H1 (cell line): ENCODE measurements at regions not wholly inside any gene's neighbourhood (a gene's known extent, or its start where the extent isn't known, plus 50 kb on each side); places are given as distances from the start of the nearest gene placed in this dataset.

ENCODE experiments used
- CEBPB ChIP-seq: IDR thresholded peaks from 2 replicates; pipeline ENCODE4 v1.6.1; 2012; ENCODE audit warnings: low read depth, low read length
- EP300 ChIP-seq, 2 experiments: IDR thresholded peaks; 1 replicate in 1 of 2; 2 replicates in 1 of 2; pipeline ENCODE4 v1.6.1; 2011 to 2012; ENCODE audit warnings: low read depth in 2 of 2, low read length in 2 of 2, mild to moderate bottlenecking in 2 of 2, borderline replicate concordance in 1 of 2, inconsistent platforms in 1 of 2, moderate library complexity in 1 of 2
- KDM4A ChIP-seq: IDR thresholded peaks from one replicate; pipeline ENCODE4 v1.7.1; 2012; ENCODE audit warnings: low read depth, mild to moderate bottlenecking, moderate library complexity, low read length, inconsistent platforms; ENCODE audit not compliant: severe bottlenecking
- MAX ChIP-seq: IDR thresholded peaks from 2 replicates; pipeline ENCODE4 v1.6.1; 2012; ENCODE audit warnings: inconsistent platforms
- NRF1 ChIP-seq: IDR thresholded peaks from 2 replicates; pipeline ENCODE4 v1.6.1; 2011; ENCODE audit warnings: mild to moderate bottlenecking, low read depth, low read length, improper control_type of control experiment
- RNF2 ChIP-seq: fragments of 200-900, 300-1000 bp; sonication (generic); IDR thresholded peaks from 2 replicates; pipeline ENCODE4 v1.7.1; 2016; ENCODE audit warnings: borderline replicate concordance, low read depth, mild to moderate bottlenecking, antibody characterized with exemption, low read length; ENCODE audit not compliant: poor library complexity, severe bottlenecking; ENCODE audit errors: missing control alignments
- SIRT6 ChIP-seq: IDR thresholded peaks from one replicate; pipeline ENCODE4 v1.7.1; 2012; ENCODE audit warnings: low read length, inconsistent platforms
- SP2 ChIP-seq: IDR thresholded peaks from 2 replicates; pipeline ENCODE4 v1.6.1; 2012; ENCODE audit warnings: mild to moderate bottlenecking, low read length, inconsistent platforms
- SP4 ChIP-seq: IDR thresholded peaks from 2 replicates; pipeline ENCODE4 v1.6.1; 2012; ENCODE audit warnings: low read length, inconsistent platforms

- TF ChIP-seq NRF1 = no peak
- no peak for TF ChIP-seq KDM4A
- TF ChIP-seq MAX = no peak
- no peak for TF ChIP-seq RNF2
- no peak for TF ChIP-seq SIRT6
- no peak for TF ChIP-seq CEBPB
- TF ChIP-seq SP2 = no peak
- no peak for TF ChIP-seq SP4
- TF ChIP-seq EP300 (IDR thresholded peaks at IDR 0.05; ENCODE audit: borderline replicate concordance in 1 of 2, low read depth in 2 of 2, low read length in 2 of 2) = no peak
These were observed 226.0 kb upstream of the CDYL start (continued) for GRCh38 chr6:4550227-4550597.
